ENCODE measurements at regions not wholly inside any gene's neighbourhood (a gene's known extent, or its start where the extent isn't known, plus 50 kb on each side); places are given as distances from the start of the nearest gene placed in this dataset.

DNA sequence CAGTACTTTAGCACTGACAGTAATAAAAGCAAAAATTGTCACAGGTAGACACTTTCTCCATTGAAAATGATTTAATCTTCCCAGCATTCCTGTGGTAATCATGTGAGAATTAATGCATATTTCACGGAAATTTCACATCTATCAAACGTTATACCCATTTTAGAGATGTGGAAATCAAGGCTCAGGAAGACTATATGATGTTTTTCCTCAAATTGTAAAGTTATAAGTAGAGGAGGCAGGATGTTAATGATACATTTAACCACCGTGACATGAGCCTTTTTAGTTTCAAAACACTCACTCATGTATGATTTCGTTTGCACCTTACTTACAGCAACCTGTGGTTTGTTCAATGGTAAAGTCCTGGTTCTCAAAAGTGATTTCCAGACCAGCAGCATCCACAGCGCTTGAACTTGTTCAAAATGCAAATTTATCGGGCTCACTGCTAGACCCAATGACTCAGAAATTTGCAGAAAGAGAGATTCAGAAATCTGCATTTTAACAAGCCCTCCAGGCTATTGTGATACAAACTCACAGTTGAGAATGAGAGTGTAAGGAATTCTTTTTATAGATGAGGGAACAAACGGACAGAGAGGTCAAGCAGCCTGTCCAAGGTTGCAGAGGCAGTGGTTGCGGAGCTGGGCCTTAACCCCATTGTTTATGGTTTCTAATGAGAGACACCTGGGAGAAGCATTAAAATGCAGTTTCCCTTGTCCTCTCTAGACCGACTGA, 654.8 kb upstream of the TBX3 start:
- Histone ChIP-seq H3K27ac (no peak overlapping the region), H3K4me3 (ENCODE audit: low read depth in 1 of 2, low read length in 1 of 2) (no peak overlapping the region), H3K4me1 (ENCODE audit: control insufficient read depth in 1 of 2, insufficient read depth in 1 of 2, low read depth in 1 of 2, low read length in 1 of 2) (no peaks in the 10 kb centered on the region), H3K27me3 (no peaks in the 10 kb centered on the region), H3K9me3 (no peaks in the 10 kb centered on the region), H3K36me3 (no peaks in the 10 kb centered on the region)
- TF ChIP-seq, protein P1, sequence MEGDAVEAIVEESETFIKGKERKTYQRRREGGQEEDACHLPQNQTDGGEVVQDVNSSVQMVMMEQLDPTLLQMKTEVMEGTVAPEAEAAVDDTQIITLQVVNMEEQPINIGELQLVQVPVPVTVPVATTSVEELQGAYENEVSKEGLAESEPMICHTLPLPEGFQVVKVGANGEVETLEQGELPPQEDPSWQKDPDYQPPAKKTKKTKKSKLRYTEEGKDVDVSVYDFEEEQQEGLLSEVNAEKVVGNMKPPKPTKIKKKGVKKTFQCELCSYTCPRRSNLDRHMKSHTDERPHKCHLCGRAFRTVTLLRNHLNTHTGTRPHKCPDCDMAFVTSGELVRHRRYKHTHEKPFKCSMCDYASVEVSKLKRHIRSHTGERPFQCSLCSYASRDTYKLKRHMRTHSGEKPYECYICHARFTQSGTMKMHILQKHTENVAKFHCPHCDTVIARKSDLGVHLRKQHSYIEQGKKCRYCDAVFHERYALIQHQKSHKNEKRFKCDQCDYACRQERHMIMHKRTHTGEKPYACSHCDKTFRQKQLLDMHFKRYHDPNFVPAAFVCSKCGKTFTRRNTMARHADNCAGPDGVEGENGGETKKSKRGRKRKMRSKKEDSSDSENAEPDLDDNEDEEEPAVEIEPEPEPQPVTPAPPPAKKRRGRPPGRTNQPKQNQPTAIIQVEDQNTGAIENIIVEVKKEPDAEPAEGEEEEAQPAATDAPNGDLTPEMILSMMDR (IDR thresholded peaks at IDR 0.05) = no peak

- Histone ChIP-seq H3K4me1 (ENCODE audit: control insufficient read depth in 1 of 2, insufficient read depth in 1 of 2, low read depth in 1 of 2, low read length in 1 of 2) (no peaks in the 10 kb centered on the region), H3K4me3 (ENCODE audit: low read depth in 1 of 2, low read length in 1 of 2) (no peak overlapping the region), H3K27ac (no peak overlapping the region), H3K36me3 (no peaks in the 10 kb centered on the region), H3K27me3 (no peaks in the 10 kb centered on the region), H3K9me3 (no peaks in the 10 kb centered on the region)
- TF ChIP-seq, protein P1 (IDR thresholded peaks at IDR 0.05) = no peak
Measured at GRCh38 chr12:115337693-115338543, 653.9 kb upstream of the TBX3 start.

- Histone ChIP-seq H3K27me3 (no peaks in the 10 kb centered on the region), H3K36me3 (no peaks in the 10 kb centered on the region), H3K27ac (no peak overlapping the region), H3K9me3 (no peaks in the 10 kb centered on the region), H3K4me1 (ENCODE audit: control insufficient read depth in 1 of 2, insufficient read depth in 1 of 2, low read depth in 1 of 2, low read length in 1 of 2) (no peaks in the 10 kb centered on the region), H3K4me3 (ENCODE audit: low read depth in 1 of 2, low read length in 1 of 2) (no peak overlapping the region)
- TF ChIP-seq, protein P1 (IDR thresholded peaks at IDR 0.05) = no peak
Measured at GRCh38 chr12:115336506-115336905, 652.5 kb upstream of the TBX3 start.

DNA sequence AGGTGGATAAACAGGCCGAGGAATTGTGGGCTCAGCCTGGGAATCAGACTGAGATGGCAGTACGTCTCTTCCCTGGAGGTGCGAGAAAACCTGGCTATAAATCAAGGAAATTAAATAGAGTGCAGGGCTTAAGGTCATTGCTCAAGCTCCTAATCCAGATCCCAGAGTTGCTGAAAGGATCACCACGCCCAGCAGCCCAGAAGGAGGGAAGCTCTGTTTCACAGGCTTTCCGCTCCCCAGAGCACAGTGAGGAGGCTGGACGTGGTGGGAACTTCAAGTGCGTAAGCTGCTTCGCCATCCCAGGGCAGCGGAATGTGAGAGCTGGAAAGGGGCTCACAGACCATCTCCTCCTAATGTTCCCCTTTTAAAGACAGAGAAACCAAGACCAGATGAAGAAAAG, 651.6 kb upstream of the TBX3 start:
- TF ChIP-seq, protein P1 (IDR thresholded peaks at IDR 0.05) = no peak
- Histone ChIP-seq H3K9me3 (no peaks in the 10 kb centered on the region), H3K4me3 (ENCODE audit: low read depth in 1 of 2, low read length in 1 of 2) (no peak overlapping the region), H3K27ac (no peak overlapping the region), H3K4me1 (ENCODE audit: control insufficient read depth in 1 of 2, insufficient read depth in 1 of 2, low read depth in 1 of 2, low read length in 1 of 2) (no peaks in the 10 kb centered on the region), H3K27me3 (no peaks in the 10 kb centered on the region), H3K36me3 (no peaks in the 10 kb centered on the region)

- H3K9me3 ChIP-seq = no peaks in the 10 kb centered on the region
- no peaks in the 10 kb centered on the region for H3K36me3 ChIP-seq
- H3K4me3 ChIP-seq (ENCODE audit: low read depth in 1 of 2, low read length in 1 of 2) = no peak overlapping the region
- no peak overlapping the region for H3K27ac ChIP-seq
- TF ChIP-seq, protein P1 (IDR thresholded peaks at IDR 0.05) = no peak
- no peaks in the 10 kb centered on the region for H3K27me3 ChIP-seq
- H3K4me1 ChIP-seq (ENCODE audit: control insufficient read depth in 1 of 2, insufficient read depth in 1 of 2, low read depth in 1 of 2, low read length in 1 of 2) = no peaks in the 10 kb centered on the region
Measured at GRCh38 chr12:115335048-115335447, 651.1 kb upstream of the TBX3 start.
